ENCODE measurements at regions not wholly inside any gene's neighbourhood (a gene's known extent, or its start where the extent isn't known, plus 50 kb on each side); places are given as distances from the start of the nearest gene placed in this dataset.
"Not testable (repeated sequence)": the region's sequence is repeated elsewhere in the genome, so short reads cannot be mapped to it uniquely, and the experiment has no call there.

DNA sequence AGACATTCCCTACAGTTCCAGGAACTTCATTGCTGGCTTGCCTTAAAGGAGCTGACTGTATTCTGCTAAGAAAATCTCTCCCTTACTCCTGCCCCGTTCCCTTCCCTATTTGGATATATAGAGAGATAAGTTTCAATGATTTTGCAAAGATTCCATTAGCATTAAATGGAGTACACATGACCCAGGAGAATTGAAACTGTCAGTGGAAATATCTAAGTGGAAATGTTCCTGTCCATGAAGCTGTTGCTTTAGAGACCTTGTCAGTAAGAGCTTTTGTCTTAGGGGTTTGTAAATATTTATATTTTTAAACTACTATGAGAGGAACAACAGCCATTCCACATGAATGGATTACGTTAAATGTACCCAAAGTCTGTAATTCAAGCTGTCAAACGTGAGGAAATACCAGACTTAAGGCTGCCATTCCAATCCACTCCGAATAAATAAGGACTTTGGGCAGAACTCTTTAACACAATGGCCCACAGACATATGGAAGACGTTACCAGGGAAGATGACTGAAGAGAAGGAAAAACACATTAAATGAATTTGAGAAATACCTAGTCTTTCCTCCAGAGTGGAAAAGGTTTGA is 387.1 kb upstream of the PAPPA start:
- no peak for DNase-seq (ENCODE audit: extremely low read depth in 1 of 2, low read depth in 1 of 2)

DNA sequence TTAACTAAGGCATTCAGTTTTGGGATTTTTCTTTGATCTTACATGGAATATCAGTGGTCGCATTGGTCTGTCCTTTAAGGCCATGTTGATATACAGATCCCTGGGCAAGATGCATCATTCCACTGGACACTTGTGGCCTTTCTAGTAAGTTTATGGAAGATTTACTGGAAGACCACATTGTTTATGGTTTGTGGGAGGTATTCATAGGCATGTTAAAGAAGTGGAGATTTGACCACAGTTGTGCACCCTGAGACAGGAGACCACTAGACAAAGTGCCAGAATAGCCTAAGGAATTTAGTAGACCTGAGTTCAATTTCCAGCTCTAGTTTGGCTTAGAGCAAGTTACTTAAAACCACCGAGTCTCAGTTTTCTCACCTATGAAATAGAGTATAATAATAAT is 383.1 kb upstream of the PAPPA start:
- no peak for DNase-seq (ENCODE audit: extremely low read depth in 1 of 2, low read depth in 1 of 2)

DNA sequence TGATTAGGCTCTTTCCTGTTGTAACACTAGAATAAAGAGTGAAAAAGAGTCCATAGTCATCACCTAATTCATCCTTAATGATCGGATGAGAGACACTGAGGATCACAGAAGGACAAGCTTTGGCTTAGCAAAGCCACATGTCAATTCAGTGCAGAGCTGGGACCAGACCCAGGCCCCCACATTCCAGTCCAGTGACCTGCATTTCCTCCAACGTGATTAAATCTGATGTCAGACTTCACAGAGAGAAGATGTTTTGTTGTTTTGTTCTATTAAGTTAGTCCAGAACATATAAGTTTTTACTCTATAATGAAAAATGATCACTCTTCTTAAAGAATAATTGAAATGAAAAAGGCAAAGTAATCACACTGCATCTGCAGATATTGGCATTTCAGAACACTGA is 377.9 kb upstream of the PAPPA start:
- DNase-seq (ENCODE audit: extremely low read depth in 1 of 2, low read depth in 1 of 2) = no peak

DNA sequence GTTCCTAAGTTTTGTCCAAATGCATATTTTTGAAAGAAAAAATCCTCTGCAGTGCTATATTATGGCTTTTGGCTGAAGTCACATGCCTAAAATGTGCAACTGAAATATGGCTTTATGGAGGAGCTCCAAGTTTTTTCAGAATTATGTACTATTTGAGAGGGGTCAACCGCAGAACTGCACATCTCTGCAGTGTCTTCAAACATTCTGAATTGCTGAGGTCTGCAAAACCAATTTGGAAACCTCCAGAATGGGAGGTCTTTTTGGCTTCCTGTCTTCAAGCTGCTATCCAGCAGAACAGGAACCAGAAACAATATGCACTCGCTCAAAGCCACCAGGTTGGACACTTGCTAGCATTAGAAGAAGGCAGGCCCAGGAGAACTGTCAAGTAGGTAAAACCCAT is 376.0 kb upstream of the PAPPA start:
- DNase-seq (ENCODE audit: extremely low read depth in 1 of 2, low read depth in 1 of 2) = no peak

DNA sequence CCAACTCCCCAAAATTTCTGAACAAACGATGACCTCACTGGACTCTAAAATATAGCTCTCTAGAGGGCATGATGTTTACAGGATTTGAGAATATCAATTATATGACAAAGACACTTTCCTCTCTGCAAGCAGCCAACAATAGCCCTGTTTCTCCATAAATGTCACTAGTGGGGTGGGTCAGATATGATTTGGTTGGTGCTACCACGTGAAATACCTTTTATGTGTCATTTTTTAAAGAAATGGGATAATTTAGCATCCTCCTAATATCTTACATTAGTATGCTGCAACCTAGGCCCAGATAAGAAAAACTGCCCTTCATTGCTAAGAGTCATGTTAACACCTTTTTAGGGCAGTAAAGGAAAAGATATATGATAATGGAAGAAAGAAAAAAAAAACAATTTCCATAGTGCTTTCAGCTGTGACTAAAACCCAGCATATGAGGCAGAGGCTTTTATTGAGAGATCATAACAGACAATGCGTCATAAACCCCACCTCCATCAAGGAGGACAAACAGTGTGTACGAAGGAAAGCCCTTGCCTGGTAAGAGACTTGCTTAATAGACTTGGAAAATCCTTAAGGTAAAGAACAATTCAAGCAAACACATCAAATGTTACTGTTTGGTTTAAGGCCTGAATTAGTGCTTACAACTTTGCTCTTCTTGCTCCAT is 372.4 kb upstream of the PAPPA start:
- DNase-seq (ENCODE audit: extremely low read depth in 1 of 2, low read depth in 1 of 2) = no peak

DNA sequence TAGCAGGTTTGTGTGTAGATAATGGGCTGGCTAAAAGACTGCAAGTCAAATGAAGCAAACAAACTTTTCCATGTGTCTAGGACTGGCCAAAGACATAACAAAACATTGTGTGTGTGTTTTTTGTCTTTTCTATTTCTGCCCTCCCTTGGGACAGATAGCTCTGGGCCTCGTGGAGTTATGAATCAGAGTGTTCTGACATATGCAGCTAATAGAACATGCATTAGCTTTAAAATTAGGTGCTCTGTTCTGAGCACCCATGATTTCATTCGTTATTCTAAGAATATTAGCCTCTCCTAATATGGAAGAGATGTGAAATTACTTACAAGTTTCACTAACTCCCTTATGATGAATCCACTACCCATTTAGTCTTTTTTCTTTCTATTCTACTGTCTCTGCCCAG is 367.3 kb upstream of the PAPPA start:
- DNase-seq (ENCODE audit: extremely low read depth in 1 of 2, low read depth in 1 of 2) = no peak

DNA sequence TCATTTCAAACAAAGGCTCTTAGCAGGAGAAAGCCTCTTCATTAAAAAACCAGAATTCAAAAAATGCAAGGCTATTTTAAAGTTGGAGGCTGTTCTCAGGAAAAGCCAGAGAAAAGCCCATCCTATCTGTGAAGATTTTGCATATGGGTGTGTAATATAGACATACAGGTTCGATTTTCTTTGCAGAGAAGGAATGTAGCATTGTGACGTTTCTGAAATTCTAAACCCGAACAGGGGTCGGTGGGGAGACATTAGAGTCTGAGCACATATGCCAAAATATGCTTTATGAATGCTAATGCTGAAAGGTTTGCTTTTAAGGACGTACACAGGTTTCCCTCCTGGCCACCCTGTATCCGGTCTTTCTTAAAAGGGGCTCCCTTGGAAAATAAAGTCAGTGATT is 363.1 kb upstream of the PAPPA start:
- no peak for DNase-seq (ENCODE audit: extremely low read depth in 1 of 2, low read depth in 1 of 2)

DNA sequence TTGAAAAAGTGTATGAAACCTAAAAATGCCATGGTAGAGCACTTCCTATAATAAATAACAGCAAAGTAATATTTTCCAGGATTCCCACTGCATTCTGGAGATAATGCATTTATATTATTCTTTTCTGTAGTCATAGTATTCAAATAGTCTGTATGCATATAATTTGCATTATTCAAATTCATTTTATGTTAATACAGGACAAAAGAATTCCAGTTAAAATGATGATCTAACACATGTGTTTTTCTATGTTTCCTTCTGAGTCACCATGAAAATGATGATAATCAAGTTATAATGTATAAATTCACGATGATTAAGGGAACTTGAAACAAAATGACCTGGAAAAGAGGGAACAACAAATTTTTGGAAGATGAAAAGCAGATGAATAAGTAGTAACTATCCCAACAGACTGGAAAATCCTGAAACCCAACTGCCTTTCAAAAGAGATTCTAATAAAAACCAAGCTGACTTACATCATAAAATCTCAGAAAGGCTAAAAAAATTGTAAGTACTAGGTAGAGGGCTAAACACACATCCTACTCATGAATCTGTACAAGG is 358.6 kb upstream of the PAPPA start:
- no peak for DNase-seq (ENCODE audit: extremely low read depth in 1 of 2, low read depth in 1 of 2)

DNA sequence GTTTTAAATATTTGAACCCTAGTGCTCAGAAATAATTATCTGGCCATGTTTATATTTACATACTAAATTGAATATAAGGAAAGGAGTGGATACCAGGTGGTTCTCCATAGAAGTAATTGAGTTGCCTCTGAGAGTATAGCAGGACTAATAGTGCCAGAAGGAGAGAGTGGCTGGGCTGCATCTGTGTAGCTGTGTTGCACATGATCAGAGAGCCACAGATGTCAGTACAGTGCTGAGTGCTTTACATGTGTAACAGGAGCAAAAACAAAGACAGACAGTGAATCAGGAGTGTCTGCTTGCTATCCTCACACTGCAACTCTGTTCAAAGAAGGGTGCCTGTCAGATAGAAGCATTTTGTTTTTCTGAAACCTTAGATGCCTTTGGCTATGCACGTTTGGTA is 353.9 kb upstream of the PAPPA start:
- no peak for DNase-seq (ENCODE audit: extremely low read depth in 1 of 2, low read depth in 1 of 2)

DNA sequence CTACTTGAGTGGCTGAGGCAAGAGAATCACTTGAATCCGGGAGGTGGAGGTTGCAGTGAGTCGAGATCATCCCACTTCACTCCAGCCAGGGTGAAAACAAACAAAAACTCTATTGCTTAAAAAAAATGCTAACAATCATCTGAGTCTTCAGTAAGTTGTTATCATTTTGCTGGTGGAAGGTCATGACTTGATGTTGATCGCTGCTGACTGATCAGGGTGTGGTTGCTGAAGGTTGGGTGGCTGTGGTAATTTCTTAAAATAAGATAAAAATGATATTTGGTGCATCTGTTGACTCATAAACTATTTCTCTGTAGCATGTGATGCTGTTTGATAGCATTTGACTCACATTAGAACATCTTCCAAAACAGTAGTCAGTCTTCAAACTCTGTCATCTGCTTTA is 349.4 kb upstream of the PAPPA start:
- no peak for DNase-seq (ENCODE audit: extremely low read depth in 1 of 2, low read depth in 1 of 2)

DNA sequence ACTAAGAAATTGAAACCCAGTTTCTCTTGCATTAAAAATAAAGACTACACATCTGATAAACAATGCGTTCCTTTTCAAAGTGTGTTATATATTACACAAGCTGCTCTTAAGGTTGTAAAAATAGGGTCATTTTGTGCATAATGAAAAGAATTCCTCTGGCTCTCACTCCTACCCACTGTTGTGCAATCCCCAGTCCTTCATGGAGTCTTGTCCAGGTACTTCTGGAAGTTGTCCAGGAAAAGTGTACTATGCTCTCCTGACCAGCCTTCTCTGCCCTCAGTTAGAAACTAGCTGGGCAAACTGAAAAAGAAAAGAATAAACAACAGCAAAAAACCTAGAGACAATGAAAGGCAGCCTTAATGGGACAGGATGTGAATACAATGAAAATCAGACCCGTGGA is 345.5 kb upstream of the PAPPA start:
- DNase-seq (ENCODE audit: extremely low read depth in 1 of 2, low read depth in 1 of 2) = no peak

DNA sequence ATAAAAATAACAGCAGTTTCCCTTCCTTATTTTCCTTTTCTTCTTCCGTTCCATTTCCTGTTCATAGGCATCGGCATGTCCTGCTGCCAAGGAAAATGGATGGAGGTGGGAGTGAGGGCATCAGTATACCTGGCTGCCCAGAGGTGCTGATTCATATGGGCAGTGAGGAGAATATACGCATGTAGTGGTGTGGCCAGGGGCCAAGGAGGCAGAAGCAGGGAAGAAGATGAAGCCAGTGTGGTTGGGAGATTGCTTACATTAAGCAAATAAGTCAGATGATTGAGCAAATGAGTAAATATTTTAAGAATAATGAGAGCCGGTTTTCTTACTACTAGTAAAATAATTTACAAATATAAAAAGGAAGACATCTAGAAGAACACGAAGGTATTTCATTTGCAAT is 344.9 kb upstream of the PAPPA start:
- no peak for DNase-seq (ENCODE audit: extremely low read depth in 1 of 2, low read depth in 1 of 2)

DNA sequence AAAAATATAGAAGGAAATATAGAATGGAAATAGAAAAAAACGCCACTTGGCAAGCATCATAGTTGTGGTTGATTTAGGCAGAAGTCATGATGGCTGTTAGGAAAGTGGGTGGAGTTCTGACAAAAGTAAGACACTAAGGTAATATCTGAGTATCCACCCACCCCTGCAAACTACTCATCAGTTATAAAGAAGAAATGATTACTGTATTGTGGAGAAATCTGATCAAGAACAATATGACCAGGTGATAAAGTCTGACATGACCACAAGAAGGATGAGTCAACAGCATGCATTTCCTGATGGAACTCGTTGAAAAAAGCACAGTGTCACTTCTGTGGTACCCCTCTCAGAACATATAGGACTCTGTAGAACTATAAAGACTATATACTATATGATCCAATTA is 343.4 kb upstream of the PAPPA start:
- DNase-seq (ENCODE audit: extremely low read depth in 1 of 2, low read depth in 1 of 2) = no peak

DNA sequence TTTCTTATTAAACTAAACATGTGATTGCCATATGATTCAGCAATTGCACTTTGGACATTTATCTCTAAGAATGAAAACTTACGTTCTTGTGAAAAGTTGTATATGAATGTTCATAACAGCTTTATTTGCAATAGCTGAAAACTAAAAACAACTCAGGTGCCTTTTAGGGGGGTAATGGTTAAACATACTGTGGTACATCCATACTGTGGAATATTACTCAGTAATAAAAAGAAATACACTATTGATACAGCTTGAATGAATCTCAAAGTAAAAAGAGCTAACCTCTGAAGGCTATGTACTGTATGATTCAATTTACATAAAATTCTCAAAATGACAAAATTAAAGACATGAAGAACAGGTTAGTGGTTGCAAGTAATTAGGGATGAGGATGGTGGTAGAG is 339.5 kb upstream of the PAPPA start:
- DNase-seq (ENCODE audit: extremely low read depth in 1 of 2, low read depth in 1 of 2) = no peak

DNA sequence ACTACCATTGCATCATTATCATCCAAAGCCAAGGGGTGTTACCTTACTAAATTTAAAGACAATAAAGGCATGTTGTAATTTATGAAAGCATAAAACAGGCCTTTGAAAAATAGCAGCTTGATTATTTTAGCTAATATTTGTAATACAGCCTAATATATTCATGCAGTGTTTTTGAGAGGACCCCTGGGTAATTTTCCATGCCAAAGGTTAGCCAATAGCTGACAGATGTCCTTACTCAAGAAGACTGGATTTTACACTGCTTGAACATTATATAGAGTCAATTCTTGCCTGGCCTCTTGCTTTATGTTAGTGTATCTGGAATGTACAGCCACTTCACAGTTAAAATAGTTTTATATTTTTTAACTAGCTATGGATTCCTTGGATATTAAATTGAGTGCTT is 337.8 kb upstream of the PAPPA start:
- no peak for DNase-seq (ENCODE audit: extremely low read depth in 1 of 2, low read depth in 1 of 2)

DNA sequence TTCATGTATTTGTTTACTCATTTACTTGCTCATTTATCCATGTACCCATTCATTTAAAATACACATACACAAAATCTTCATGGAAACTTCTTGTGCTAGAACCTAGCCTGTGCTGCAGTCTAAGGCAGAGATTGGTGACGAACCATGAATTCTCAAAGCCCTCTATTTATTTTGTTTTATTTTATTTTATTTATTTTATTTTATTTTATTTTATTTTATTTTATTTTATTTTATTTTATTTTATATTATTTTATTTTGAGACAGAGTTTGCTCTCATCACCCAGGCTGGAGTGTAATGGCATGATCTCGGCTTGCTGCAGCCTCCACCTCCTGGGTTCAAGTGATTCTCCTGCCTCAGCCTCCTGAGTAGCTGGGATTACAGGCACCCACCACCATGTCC is 334.9 kb upstream of the PAPPA start:
- not testable (repeated sequence) for DNase-seq (ENCODE audit: extremely low read depth in 1 of 2, low read depth in 1 of 2)

DNA sequence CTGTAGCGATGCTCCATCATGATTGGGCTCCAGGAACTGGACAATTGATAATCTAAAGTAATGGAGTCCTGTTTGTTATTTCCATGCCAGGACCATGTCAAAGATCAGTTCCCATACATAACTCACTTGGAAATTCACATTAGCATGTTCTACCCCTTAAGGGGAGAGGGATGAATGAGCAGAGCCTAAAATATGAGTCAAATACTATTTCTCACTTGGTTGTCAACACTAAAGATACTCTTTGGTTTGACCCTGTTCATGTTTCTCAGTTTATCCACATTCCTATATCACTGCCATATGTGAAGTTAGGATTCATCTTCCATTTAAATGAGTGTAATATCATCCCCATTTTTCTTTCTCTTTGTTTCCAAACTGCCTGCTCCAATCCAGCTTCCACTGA is 321.6 kb upstream of the PAPPA start:
- no peak for DNase-seq (ENCODE audit: extremely low read depth in 1 of 2, low read depth in 1 of 2)

DNA sequence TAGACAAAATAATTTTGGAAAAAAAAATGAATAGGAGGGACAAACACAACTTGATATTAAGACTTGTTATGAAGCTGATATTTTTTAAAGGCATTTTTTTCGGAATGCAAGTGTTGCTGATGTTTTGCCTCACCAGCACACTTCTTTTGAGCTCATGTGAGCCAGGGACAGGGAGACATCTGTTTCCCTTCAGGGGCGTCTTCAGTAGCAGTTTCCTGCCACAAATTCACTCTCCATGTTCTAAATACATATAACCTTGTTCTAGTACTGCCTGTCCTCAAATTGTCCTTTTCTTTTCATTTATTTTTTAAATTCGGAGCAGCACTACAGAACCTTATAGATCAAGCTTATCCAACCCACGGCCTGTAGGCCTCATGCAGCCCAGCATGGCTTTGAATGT is 316.0 kb upstream of the PAPPA start:
- no peak for DNase-seq (ENCODE audit: extremely low read depth in 1 of 2, low read depth in 1 of 2)

DNA sequence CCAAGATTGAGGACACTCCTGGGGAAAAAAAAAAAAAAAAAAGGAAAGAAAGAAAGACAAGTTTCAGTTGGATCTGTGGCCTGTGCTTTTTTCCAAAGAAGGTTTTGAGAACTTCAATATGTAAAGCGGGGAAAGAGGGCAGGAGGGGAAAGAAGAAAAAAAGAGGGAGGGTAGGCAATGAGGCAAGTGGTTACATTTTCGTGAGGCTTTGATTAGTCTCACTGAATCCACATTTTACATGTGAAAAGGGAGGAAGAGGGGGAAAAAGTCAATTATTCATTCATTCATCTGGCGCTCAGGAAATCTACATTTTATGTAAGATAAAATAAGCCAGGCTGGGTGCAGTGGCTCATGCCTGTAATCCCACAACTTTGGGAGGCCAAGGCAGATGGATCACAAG is 315.2 kb upstream of the PAPPA start:
- no peak for DNase-seq (ENCODE audit: extremely low read depth in 1 of 2, low read depth in 1 of 2)

DNA sequence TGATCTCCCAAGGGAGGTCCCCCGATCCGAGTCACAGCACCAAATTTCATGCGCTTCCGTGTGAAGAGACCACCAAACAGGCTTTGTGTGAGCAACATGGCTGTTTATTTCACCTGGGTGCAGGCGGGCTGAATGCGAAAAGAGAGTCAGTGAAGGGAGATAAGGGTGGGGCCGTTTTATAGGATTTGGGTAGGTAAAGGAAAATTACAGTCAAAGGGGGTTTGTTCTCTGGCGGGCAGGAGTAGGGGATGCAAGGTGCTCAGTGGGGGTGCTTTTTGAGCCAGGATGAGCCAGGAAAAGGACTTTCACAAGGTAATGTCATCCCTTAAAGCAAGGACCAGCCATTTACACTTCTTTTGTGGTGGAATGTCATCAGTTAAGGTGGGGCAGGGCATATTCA is 309.2 kb upstream of the PAPPA start:
- not testable (repeated sequence) for DNase-seq (ENCODE audit: extremely low read depth in 1 of 2, low read depth in 1 of 2)

DNA sequence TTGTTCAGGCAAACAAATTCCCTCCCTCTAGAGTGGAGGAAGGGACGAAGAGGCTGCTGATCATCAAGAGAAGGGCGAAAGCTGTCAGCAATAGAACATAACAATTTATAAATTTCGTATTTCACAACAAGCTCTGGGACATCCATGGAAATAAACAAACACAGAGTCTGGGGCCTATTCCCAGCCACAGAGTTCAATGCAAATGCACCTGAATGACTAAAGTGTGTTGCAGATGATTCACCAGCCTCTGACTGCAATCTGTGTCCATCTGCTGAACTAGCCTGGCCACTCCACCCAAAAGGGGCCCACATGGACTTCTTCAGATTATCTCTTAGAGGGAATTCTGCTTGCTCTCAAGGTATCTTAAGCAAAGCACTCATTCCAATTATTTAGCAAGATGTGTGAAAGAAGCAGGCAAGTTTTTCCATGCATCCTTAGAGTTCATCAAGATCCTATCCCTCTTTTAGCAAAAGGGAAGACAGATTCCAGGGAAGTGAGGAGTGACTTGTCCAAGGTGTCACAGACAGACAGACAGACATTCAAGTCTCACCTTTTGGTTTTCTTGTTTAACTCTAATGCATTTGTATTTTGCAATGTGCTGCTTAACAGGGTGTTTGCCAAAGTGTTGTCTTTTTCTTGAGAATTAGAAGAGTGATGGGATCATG is 307.8 kb upstream of the PAPPA start:
- no peak for DNase-seq (ENCODE audit: extremely low read depth in 1 of 2, low read depth in 1 of 2)

DNA sequence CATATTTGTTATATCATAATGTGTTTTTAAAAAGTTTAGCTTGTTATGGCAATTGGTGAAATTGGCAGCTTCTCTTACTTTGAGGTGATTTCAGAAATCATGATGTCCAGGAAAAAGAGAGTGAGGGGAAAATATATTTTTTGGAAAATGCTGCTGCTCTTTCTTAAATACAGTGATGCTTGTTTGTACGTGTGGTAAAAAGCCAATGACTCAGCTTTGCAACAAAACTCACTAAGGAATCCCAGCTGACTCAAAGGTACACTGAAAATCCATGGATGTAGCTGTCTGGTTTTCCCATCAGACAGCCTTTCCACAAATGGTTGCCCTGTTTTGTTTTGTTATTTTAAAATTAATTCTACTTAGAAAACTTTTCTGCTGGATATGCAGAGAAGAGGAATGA is 306.4 kb upstream of the PAPPA start:
- DNase-seq (ENCODE audit: extremely low read depth in 1 of 2, low read depth in 1 of 2) = no peak

All from stimulated activated CD8-positive, alpha-beta memory T cell treated with anti-CD3 and anti-CD28 coated beads, Interleukin-7, amount 100 ng/mL, for 48 hours (primary cell).